ENCODE measurements at regions not wholly inside any gene's neighbourhood (a gene's known extent, or its start where the extent isn't known, plus 50 kb on each side); places are given as distances from the start of the nearest gene placed in this dataset.

DNA sequence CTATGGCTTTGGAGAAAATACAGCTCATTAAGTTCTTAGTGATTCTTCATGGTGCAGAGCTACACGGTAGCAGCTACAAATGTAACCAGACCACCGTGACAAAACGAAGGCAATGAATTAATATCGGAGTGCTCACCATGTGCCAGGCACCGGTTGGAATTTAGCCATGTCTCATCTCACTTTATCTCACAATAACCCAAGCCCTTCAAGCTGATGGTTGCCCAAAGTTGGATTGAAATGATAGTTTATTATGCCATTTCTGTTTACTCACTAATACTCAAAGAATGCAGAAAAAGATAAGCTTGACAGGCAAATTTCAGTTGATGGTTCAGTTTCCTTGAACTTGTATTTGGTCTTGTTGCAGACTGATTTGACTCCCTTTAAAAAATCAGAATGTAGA lies 312.6 kb downstream of the SKIDA1 start:
- H3K27ac ChIP-seq = no peak overlapping the region
- TF ChIP-seq ZFX (IDR thresholded peaks at IDR 0.05; ENCODE audit: borderline replicate concordance) = no peak
- TF ChIP-seq, protein P1, sequence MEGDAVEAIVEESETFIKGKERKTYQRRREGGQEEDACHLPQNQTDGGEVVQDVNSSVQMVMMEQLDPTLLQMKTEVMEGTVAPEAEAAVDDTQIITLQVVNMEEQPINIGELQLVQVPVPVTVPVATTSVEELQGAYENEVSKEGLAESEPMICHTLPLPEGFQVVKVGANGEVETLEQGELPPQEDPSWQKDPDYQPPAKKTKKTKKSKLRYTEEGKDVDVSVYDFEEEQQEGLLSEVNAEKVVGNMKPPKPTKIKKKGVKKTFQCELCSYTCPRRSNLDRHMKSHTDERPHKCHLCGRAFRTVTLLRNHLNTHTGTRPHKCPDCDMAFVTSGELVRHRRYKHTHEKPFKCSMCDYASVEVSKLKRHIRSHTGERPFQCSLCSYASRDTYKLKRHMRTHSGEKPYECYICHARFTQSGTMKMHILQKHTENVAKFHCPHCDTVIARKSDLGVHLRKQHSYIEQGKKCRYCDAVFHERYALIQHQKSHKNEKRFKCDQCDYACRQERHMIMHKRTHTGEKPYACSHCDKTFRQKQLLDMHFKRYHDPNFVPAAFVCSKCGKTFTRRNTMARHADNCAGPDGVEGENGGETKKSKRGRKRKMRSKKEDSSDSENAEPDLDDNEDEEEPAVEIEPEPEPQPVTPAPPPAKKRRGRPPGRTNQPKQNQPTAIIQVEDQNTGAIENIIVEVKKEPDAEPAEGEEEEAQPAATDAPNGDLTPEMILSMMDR (IDR thresholded peaks at IDR 0.05) = no peak

DNA sequence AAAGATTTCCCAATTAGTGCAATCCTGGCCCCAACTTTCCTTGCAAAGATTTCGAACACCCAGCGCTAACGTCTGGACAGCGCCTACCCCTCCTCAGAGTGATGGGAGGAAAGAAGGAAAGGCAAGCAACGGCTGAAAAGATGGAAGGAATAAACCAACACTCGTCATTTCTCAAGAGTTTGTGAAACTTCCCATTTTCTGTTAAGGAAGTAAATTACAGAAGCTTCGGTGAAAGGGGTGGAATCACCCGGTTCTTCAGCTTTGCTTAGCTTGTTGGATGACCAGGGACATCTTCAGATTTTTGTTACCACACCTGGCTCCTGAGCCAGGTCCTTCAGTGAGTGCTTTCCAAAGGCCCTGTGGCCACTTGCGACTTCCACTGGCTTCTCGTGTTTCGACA lies 313.1 kb downstream of the SKIDA1 start:
- no peak overlapping the region for H3K27ac ChIP-seq
- TF ChIP-seq, protein P1 (IDR thresholded peaks at IDR 0.05) = no peak
- no peak for TF ChIP-seq ZFX (IDR thresholded peaks at IDR 0.05; ENCODE audit: borderline replicate concordance)

DNA sequence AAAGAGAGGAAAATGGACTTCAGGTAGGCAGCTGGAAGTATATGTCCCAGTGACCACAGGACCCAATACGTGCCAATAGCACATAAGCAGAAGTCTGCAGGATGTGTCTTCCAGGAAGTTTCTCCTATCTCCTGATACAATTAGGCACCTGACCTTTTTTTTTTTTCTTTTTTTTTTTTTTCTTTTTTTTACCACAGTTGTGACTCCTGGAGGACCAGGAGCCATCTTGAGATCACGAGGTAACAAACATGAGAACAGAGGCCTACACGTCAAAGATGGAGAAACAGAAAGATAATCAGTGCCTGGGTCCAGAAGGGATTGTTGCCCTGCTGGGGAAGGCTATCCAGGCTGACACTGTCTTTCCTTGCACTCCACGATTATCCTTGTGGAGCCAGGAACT lies 312.4 kb upstream of the NEBL start:
- TF ChIP-seq ZFX (IDR thresholded peaks at IDR 0.05; ENCODE audit: borderline replicate concordance) = no peak
- TF ChIP-seq, protein P1 (IDR thresholded peaks at IDR 0.05) = no peak

DNA sequence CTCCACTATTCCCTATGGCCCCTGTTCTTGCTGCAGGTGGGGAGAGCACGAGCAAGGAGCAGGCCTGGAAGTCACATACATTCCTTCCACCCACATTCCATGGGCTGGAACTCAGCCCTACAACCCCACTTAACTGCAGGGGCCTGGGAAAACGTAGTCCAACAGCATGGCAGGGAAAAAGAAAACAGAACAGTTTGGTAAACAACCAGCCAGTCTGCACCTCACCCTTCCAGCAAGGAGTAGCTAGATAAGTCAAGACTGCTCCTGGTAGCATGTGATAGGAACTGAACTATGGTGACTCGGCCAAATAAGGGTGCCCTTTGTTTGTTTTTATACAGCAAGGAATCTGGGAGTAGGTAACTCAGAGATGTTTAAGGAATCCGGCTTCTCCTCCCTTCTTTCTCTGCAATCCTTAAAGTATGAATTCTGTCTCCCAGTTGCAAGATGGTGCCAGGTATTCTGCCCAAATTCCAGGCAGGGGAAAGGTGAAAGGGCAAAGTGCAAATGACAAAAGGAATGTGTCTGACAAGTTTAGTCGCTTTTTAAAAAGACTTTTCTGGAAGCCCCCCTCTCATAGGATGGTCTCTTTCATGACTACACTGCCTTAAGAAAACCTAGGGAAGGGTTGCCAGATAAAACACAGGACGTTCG lies 311.7 kb upstream of the NEBL start:
- H3K27ac ChIP-seq = no peak overlapping the region
- TF ChIP-seq, protein P1 (IDR thresholded peaks at IDR 0.05) = no peak
- TF ChIP-seq ZFX (IDR thresholded peaks at IDR 0.05; ENCODE audit: borderline replicate concordance) = no peak

More for the DNA sequence above, 312.4 kb upstream of the NEBL start:
- no peak overlapping the region for H3K27ac ChIP-seq

DNA sequence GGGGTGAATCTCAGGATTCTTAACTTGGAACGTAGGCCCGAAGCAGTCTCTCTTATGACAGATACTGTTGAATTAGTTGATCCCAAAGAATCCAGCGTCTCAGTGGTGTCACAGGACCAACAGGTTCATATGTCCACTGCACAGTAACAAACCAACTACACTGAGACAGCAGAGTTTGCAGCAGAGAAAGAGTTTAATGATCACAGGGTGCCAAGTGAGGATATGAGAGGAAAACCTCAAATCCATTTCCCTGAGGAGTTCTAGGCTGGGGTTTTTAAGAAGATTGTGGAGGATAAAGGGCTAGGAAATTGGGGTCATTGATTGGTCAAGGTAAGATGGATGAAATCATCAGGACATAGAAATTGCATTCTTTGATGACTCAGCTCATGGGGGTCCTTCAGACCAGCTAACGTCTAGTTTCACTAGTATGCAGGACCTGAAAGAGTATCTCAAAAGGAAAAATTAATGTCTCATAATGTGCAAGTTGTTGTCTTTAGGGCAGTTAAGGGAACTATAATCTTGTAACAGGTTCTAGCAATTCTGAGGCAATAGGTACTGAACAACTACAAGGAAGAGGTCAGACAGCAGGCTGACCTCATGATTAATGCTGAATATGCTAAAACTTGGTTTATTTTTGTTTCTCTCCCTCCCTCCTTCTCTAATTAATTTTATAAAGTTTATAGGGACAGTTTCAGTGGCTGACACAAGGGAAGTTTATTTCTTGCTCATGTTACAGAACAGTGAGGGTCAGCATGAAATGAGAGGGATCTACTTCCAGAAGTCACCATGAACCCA lies 310.9 kb upstream of the NEBL start:
- H3K27ac ChIP-seq = no peak overlapping the region
- TF ChIP-seq, protein P1 (IDR thresholded peaks at IDR 0.05) = no peak
- TF ChIP-seq ZFX (IDR thresholded peaks at IDR 0.05; ENCODE audit: borderline replicate concordance) = no peak

DNA sequence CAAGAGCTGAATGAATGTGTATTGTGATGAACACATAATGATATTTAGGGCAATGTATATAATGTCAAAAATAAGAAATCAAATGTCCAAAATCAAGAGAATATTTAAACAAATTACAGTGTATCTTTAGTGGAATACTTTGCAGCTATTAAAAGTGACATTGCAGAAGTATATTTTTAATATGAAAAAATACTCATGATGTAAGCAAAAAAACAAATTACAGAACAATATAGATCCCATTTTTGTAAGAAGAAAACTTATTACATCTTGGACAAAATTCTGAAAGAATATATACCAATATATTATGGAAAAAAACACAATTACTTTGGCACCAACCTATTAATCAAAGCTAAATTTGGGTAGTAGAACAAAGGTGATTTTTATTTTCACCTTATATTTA lies 308.2 kb upstream of the NEBL start:
- no peak for TF ChIP-seq ZFX (IDR thresholded peaks at IDR 0.05; ENCODE audit: borderline replicate concordance)
- TF ChIP-seq, protein P1 (IDR thresholded peaks at IDR 0.05) = no peak
- no peak overlapping the region for H3K27ac ChIP-seq

DNA sequence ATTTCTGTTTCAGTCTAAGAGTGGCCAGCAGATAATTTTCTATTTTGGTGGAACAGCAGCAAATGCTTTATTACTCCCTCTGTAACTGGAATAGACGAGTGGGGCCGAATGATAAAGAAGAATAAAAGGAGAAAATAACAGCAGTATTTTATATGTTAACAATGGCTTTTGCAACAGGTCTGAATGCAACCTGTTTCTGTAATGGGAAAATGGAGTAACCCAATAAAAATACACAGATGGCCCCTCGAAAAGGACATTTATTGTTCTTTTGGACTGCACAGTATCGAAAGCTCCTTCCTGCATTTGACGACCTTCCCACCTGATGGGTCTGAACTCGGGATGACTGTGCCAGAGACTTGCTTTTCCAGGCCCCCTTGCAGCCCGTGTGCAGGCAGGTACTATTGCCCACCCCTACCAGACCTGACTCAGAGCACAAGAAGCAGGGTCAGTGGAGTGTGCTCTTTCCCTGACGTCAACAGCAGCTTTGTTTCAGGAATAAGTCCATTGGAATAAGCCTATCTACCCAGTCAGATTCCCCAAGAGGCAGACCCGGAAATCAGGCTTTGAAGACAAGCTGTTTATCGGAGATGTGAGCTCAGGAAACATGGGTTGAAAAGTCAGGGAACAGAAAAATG lies 306.5 kb upstream of the NEBL start:
- TF ChIP-seq, protein P1 (IDR thresholded peaks at IDR 0.05) = no peak
- TF ChIP-seq ZFX (IDR thresholded peaks at IDR 0.05; ENCODE audit: borderline replicate concordance) = no peak
- no peak overlapping the region for H3K27ac ChIP-seq
